ENCODE measurements at regions not wholly inside any gene's neighbourhood (a gene's known extent, or its start where the extent isn't known, plus 50 kb on each side); places are given as distances from the start of the nearest gene placed in this dataset.
"Not testable (repeated sequence)": the region's sequence is repeated elsewhere in the genome, so short reads cannot be mapped to it uniquely, and the experiment has no call there.

GRCh38 chr4:130995988-130996387, 1900.0 kb downstream of the C4orf33 start:
- intact Hi-C loops (cut with DNase I), result no loop called here
- no peak overlapping the region for H3K27ac ChIP-seq
- H3K4me3 ChIP-seq, result no peak overlapping the region
- no peaks in the 10 kb centered on the region for H3K27me3 ChIP-seq
- no peaks in the 10 kb centered on the region for H3K36me3 ChIP-seq
- no peaks in the 10 kb centered on the region for H3K9me3 ChIP-seq
- DNase-seq, result no peak
- TF ChIP-seq POLR2A (IDR thresholded peaks at IDR 0.05) (no peak), CTCF (IDR thresholded peaks at IDR 0.05) (no peak)
- no peaks in the 10 kb centered on the region for H3K4me1 ChIP-seq
- WGBS, 2 donors, result 64 to 66% methylated on average over 2 of the region's 2 CpGs

GRCh38 chr4:131001371-131001770, 1905.4 kb downstream of the C4orf33 start:
- H3K4me1 ChIP-seq, result no peaks in the 10 kb centered on the region
- no peaks in the 10 kb centered on the region for H3K9me3 ChIP-seq
- H3K4me3 ChIP-seq, result no peak overlapping the region
- H3K36me3 ChIP-seq, result no peaks in the 10 kb centered on the region
- no peak for DNase-seq
- intact Hi-C loops (cut with DNase I), result no loop called here
- H3K27me3 ChIP-seq, result no peaks in the 10 kb centered on the region
- TF ChIP-seq CTCF (IDR thresholded peaks at IDR 0.05), result no peak
- no peak for TF ChIP-seq POLR2A (IDR thresholded peaks at IDR 0.05)
- H3K27ac ChIP-seq, result no peak overlapping the region

- 59 to 79% methylated on average over 1 of the region's 1 CpG for whole genome bisulfite sequencing, 2 donors
- no peak for DNase-seq
- Histone ChIP-seq H3K36me3 (no peaks in the 10 kb centered on the region), H3K4me1 (no peaks in the 10 kb centered on the region), H3K27me3 (no peaks in the 10 kb centered on the region), H3K9me3 (no peaks in the 10 kb centered on the region), H3K27ac (no peak overlapping the region), H3K4me3 (no peak overlapping the region)
- TF ChIP-seq CTCF (IDR thresholded peaks at IDR 0.05) (no peak), POLR2A (IDR thresholded peaks at IDR 0.05) (no peak)
- intact Hi-C loops (cut with DNase I), result no loop called here
These were observed 1906.2 kb downstream of the C4orf33 start for GRCh38 chr4:131002132-131002531.

GRCh38 chr4:131006388-131006787, 1910.4 kb downstream of the C4orf33 start:
- H3K27ac ChIP-seq, result no peak overlapping the region
- TF ChIP-seq POLR2A (IDR thresholded peaks at IDR 0.05) (no peak), CTCF (IDR thresholded peaks at IDR 0.05) (no peak)
- no peaks in the 10 kb centered on the region for H3K4me1 ChIP-seq
- peaks cover 0 to 7% (median 0%) of the 10 kb centered on the region in 3 donors for H3K9me3 ChIP-seq
- 75 to 86% methylated on average over 6 of the region's 6 CpGs for WGBS, 2 donors
- no peaks in the 10 kb centered on the region for H3K27me3 ChIP-seq
- no peak for DNase-seq
- no peak overlapping the region for H3K4me3 ChIP-seq
- H3K36me3 ChIP-seq, result no peaks in the 10 kb centered on the region
- intact Hi-C loops (cut with DNase I), result no loop called here

GRCh38 chr4:131011961-131012360, 1916.0 kb downstream of the C4orf33 start:
- H3K4me3 ChIP-seq; H3K36me3 ChIP-seq; DNase-seq; intact Hi-C loops (cut with DNase I); H3K27ac ChIP-seq; H3K27me3 ChIP-seq; H3K9me3 ChIP-seq; H3K4me1 ChIP-seq: not testable (repeated sequence)
- WGBS, 2 donors, result 80 to 89% methylated on average over 4 of the region's 4 CpGs

- H3K36me3 ChIP-seq, result no peaks in the 10 kb centered on the region
- no peak overlapping the region for H3K4me3 ChIP-seq
- H3K4me1 ChIP-seq, result no peaks in the 10 kb centered on the region
- WGBS, 2 donors, result 9 to 31% methylated on average over 1 of the region's 1 CpG
- no peak for DNase-seq
- TF ChIP-seq CTCF (IDR thresholded peaks at IDR 0.05) (no peak), POLR2A (IDR thresholded peaks at IDR 0.05) (no peak)
- intact Hi-C loops (cut with DNase I), result no loop called here
- no peaks in the 10 kb centered on the region for H3K27me3 ChIP-seq
- H3K9me3 ChIP-seq, result peaks cover 0 to 7% (median 0%) of the 10 kb centered on the region in 3 donors
- no peak overlapping the region for H3K27ac ChIP-seq
These were observed 1917.3 kb downstream of the C4orf33 start for GRCh38 chr4:131013226-131013625.
